Gastroesophageal sphincter (tissue), 4 donors: ENCODE measurements at regions not wholly inside any gene's neighbourhood (a gene's known extent, or its start where the extent isn't known, plus 50 kb on each side); places are given as distances from the start of the nearest gene placed in this dataset.
"Not testable (repeated sequence)": the region's sequence is repeated elsewhere in the genome, so short reads cannot be mapped to it uniquely, and the experiment has no call there.

Experiments used
- ATAC-seq: fragments of 150-250 bp; one replicate; pipeline ENCODE4 v1.9.1; 2016; ENCODE audit warnings: mild to moderate bottlenecking, moderate library complexity
- H3K27ac ChIP-seq, 4 donors: fragments of 200-600 bp; sonication (generic) in 3 of 4; 1 replicate in 3 of 4; 2 replicates in 1 of 4; pipeline ENCODE4 v1.5.1; 2016 to 2019
- H3K27me3 ChIP-seq: fragments of 200-600 bp; sonication (generic); one replicate; pipeline ENCODE4 v1.5.1; 2019
- H3K36me3 ChIP-seq, 2 donors: fragments of 200-600 bp; sonication (generic); one replicate each; pipeline ENCODE4 v1.5.1; 2019; ENCODE audit warnings: control low read depth in 1 of 2
- H3K4me1 ChIP-seq, 3 donors: fragments of 200-600 bp; sonication (generic); 1 replicate in 2 of 3; 2 replicates in 1 of 3; pipeline ENCODE4 v1.5.1; 2016 to 2019; ENCODE audit warnings: control low read depth in 2 of 3
- H3K4me3 ChIP-seq, 2 donors: fragments of 200-600 bp; sonication (generic); one replicate each; pipeline ENCODE4 v1.5.1; 2019; ENCODE audit warnings: mild to moderate bottlenecking in 1 of 2, moderate library complexity in 1 of 2
- H3K9me3 ChIP-seq, 3 donors: fragments of 200-600 bp; sonication (generic); one replicate each; pipeline ENCODE4 v1.5.1; 2017 to 2019; ENCODE audit warnings: control low read depth in 2 of 3
- EP300 ChIP-seq: sonication (generic); formaldehyde crosslinking; IDR thresholded peaks from one replicate; pipeline ENCODE4 v1.6.1; 2017; ENCODE audit warnings: antibody characterized with exemption, mild to moderate bottlenecking
- POLR2A ChIP-seq, 2 donors: fragments of 450-650 bp; IDR thresholded peaks; one replicate each; pipeline ENCODE4 v1.6.1; 2017; ENCODE audit warnings: antibody characterized with exemption in 2 of 2, mild to moderate bottlenecking in 2 of 2, moderate library complexity in 1 of 2
- POLR2AphosphoS5 ChIP-seq: sonication (generic); formaldehyde crosslinking; IDR thresholded peaks from one replicate; pipeline ENCODE4 v1.6.1; 2017; ENCODE audit warnings: antibody characterized with exemption
- WGBS, 2 donors: methylation state at CpG; one replicate each; pipeline ENCODE4 v1.1.5; 2018; ENCODE audit warnings: low coverage in 1 of 2; 5-methylcytosine and 5-hydroxymethylcytosine counted together
- TF ChIP-seq, protein P1 (sequence below), 4 experiments: fragments of 200-600 bp in 2 of 4; fragments of 450-650 bp in 2 of 4; sonication (generic) in 1 of 4; IDR thresholded peaks; one replicate each; pipeline ENCODE4 v1.5.1; 2017 to 2019; ENCODE audit warnings: antibody characterized with exemption in 4 of 4, mild to moderate bottlenecking in 2 of 4, moderate library complexity in 2 of 4

DNA sequence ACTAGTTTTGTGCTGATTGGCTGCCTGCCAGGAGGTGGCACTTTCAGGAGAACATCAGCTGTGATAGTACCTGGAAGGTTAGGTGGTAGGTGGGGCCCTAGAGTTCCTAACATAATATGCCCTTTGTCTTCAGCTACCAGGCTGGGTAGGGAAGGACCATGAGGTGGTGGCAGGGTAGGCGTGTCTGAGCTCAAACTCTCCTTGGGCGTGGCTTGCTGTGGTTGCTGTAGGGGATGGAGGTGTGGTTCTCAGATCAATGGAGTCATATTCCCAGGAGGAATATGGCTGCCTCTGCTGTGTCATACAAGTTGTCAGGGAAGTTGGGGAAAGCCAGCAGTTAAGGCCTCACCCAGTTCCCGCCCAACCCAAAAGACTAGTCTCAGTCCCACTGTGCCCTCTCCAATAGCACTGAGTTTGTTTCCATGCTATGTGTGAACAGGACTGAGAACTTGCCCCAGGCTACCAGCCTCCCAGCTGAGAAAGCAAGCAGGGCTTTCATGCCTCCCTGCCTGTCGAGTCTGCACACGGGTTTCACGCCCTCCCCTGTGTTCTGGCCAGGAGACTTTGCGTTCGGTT, 107.7 kb downstream of the CHCHD4 start:
- H3K36me3 ChIP-seq, result no peaks in the 10 kb centered on the region
- no peak overlapping the region for H3K27ac ChIP-seq
- no peaks in the 10 kb centered on the region for H3K27me3 ChIP-seq
- H3K4me1 ChIP-seq, result no peaks in the 10 kb centered on the region
- WGBS, 2 donors, result 64 to 71% methylated on average over 5 to 7 of the region's 8 CpGs
- H3K4me3 ChIP-seq, result no peak overlapping the region
- ATAC-seq, result no peak
- H3K9me3 ChIP-seq, result peaks cover 0 to 26% (median 0%) of the 10 kb centered on the region in 3 donors
- no peak for TF ChIP-seq EP300
- TF ChIP-seq, protein P1, sequence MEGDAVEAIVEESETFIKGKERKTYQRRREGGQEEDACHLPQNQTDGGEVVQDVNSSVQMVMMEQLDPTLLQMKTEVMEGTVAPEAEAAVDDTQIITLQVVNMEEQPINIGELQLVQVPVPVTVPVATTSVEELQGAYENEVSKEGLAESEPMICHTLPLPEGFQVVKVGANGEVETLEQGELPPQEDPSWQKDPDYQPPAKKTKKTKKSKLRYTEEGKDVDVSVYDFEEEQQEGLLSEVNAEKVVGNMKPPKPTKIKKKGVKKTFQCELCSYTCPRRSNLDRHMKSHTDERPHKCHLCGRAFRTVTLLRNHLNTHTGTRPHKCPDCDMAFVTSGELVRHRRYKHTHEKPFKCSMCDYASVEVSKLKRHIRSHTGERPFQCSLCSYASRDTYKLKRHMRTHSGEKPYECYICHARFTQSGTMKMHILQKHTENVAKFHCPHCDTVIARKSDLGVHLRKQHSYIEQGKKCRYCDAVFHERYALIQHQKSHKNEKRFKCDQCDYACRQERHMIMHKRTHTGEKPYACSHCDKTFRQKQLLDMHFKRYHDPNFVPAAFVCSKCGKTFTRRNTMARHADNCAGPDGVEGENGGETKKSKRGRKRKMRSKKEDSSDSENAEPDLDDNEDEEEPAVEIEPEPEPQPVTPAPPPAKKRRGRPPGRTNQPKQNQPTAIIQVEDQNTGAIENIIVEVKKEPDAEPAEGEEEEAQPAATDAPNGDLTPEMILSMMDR (IDR thresholded peaks at IDR 0.05), result no peak
- no peak for TF ChIP-seq POLR2AphosphoS5
- TF ChIP-seq POLR2A (IDR thresholded peaks at IDR 0.05), result no peak

DNA sequence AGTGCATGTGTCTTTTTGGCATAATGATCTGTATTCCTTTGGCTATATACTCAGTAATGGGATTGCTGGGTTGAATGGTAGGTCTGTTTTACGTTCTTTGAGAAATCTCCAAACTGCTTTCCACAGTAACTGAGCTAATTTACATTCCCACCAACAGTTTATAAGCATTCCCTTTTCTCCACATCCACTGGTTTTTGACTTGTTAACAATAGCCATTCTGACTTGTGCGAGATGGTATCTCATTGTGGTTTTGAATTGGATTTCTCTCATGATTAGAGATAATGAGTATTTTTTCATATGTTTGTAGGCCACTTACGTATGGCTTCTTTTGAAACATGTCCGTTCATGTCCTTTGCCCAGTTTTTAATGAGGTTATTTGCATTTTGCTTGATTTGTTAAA, 117.7 kb downstream of the CHCHD4 start:
- Histone ChIP-seq H3K27ac (no peak overlapping the region), H3K9me3 (peaks cover 0 to under 1% (median 0%) of the 10 kb centered on the region in 3 donors), H3K36me3 (no peaks in the 10 kb centered on the region), H3K4me1 (no peaks in the 10 kb centered on the region), H3K4me3 (no peak overlapping the region), H3K27me3 (no peaks in the 10 kb centered on the region)
- WGBS, 2 donors, result 72 to 76% methylated on average over 4 of the region's 4 CpGs
- ATAC-seq, result no peak
- TF ChIP-seq, protein P1 (IDR thresholded peaks at IDR 0.05), result no peak
- TF ChIP-seq POLR2A (IDR thresholded peaks at IDR 0.05) (no peak), POLR2AphosphoS5 (no peak), EP300 (no peak)

DNA sequence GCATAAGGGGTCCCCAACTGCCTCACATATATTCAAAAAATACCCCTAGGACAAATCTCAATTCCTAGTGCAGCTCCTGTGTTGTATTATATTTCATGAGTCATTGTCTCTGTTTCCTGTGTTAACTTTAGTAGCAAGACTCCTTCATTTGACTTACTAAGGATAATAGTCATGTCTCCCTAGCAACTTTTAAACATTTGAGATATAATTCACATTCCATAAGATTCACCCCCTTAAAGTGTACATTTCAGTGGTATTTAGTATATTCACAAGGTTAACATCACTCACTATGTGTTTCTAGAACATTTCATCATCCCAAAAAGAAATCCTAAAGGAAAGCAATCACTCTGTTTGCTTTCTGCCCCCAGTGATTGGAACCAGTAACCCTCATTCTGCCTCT, 121.3 kb upstream of the WNT7A start:
- TF ChIP-seq, protein P1 (IDR thresholded peaks at IDR 0.05), result no peak
- no peak for TF ChIP-seq EP300
- no peak for TF ChIP-seq POLR2A (IDR thresholded peaks at IDR 0.05)
- no peak for TF ChIP-seq POLR2AphosphoS5
- peaks cover 0 to 8% (median 0%) of the 10 kb centered on the region in 3 donors for H3K9me3 ChIP-seq
- no peak for ATAC-seq
- no peak overlapping the region for H3K4me3 ChIP-seq
- H3K4me1 ChIP-seq, result no peaks in the 10 kb centered on the region
- H3K27ac ChIP-seq, result no peak overlapping the region
- H3K36me3 ChIP-seq, result no peaks in the 10 kb centered on the region
- no peaks in the 10 kb centered on the region for H3K27me3 ChIP-seq

DNA sequence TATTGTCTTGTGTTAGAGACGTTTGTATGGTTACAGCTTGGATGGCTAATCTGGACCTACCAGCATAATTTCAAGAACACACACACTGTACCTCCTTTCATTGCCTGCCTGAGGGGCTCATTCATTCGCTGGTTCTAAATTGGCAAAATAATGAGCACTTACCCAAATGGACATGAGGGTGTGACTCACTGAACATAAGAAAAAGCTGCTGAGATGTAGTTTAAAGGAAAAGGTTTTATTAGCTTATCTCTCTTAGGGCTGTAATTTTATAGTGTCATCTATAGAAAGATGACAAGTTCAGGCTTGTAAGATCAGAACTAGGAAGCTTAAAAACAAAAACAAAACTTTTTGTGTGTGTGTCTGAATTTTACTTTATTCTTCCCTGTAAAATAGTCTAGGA, 120.7 kb upstream of the WNT7A start:
- 51 to 63% methylated on average over 2 of the region's 2 CpGs for WGBS, 2 donors

DNA sequence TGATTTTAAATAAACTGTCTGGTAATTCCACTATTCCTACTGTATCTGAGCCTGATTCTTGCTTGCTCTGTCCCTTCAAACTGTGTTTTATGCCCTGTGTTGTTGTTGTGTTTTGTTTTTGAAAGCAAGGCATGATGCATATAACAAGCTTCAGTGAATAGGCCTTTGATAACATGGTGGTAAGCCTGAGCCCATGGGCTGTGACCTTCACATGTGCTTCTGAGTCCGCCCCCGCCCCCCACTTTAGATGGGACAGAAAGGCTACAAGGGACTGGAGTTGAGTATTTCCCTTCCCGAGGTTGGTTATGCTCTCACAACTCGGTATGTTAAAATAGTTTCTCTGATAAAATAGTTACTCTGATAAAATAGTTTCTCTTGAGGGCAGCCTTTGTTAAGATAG, 119.0 kb upstream of the WNT7A start:
- H3K9me3 ChIP-seq, result peaks cover 0 to 25% (median 0%) of the 10 kb centered on the region in 3 donors
- 46% methylated on average over 2 of the region's 4 CpGs; no CpG with 5 or more reads in 1 of the 2 donors for WGBS, 2 donors
- TF ChIP-seq, protein P1 (IDR thresholded peaks at IDR 0.05), result no peak
- no peak for TF ChIP-seq POLR2A (IDR thresholded peaks at IDR 0.05)
- TF ChIP-seq POLR2AphosphoS5, result no peak
- no peak for TF ChIP-seq EP300
- no peak overlapping the region for H3K4me3 ChIP-seq
- no peak overlapping the region for H3K27ac ChIP-seq
- no peak for ATAC-seq
- no peaks in the 10 kb centered on the region for H3K4me1 ChIP-seq
- no peaks in the 10 kb centered on the region for H3K27me3 ChIP-seq
- no peaks in the 10 kb centered on the region for H3K36me3 ChIP-seq

More for the DNA sequence above, 120.7 kb upstream of the WNT7A start:
- H3K9me3 ChIP-seq, result peaks cover 0 to 10% (median 0%) of the 10 kb centered on the region in 3 donors
- no peak for TF ChIP-seq EP300
- no peak for ATAC-seq
- H3K27me3 ChIP-seq, result no peaks in the 10 kb centered on the region
- H3K4me3 ChIP-seq, result no peak overlapping the region
- no peaks in the 10 kb centered on the region for H3K4me1 ChIP-seq
- H3K27ac ChIP-seq, result no peak overlapping the region
- H3K36me3 ChIP-seq, result no peaks in the 10 kb centered on the region

DNA sequence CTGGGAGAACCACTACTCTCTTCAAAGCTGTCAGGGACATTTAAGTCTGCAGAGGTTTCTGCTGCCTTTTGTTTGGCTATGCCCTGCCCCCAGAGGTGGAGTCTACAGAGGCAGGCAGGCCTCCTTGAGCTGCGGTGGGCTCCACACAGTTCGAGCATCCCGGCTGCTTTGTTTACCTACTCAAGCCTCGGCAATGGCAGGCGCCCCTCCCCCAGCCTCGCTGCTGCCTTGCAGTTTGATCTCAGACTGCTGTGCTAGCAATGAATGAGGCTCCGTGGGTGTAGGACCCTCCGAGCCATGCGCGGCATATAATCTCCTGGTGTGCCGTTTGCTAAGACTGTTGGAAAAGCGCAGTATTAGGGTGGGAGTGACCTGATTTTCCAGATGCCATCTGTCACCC, 115.3 kb upstream of the WNT7A start:
- 100% methylated on average over 2 of the region's 12 CpGs; no CpG with 5 or more reads in 1 of the 2 donors for WGBS, 2 donors
- not testable (repeated sequence) for H3K4me1 ChIP-seq, H3K36me3 ChIP-seq, H3K4me3 ChIP-seq, ATAC-seq, H3K27me3 ChIP-seq, H3K27ac ChIP-seq
- H3K9me3 ChIP-seq, result peaks cover 0 to 25% (median 0%) of the 10 kb centered on the region in 3 donors

DNA sequence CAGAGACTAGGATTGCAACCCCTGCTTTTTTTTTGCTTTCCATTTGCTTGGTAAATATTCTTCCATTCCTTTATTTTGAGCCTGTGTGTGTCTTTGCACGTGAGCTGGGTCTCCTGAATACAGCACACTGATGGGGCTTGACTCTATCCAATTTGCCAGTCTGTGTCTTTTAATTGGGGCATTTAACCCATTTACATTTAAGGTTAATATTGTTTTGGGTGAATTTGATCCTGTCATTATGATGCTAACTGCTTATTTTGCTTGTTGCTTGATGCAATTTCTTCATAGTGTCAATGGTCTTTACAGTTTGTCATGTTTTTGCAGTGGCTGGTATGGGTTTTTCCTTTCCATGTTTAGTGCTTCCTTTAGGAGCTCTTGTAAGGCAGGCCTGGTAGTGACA, 109.1 kb upstream of the WNT7A start:
- peaks cover 0 to 37% (median 0%) of the 10 kb centered on the region in 3 donors for H3K9me3 ChIP-seq
- 67 to 68% methylated on average over 1 of the region's 1 CpG for WGBS, 2 donors
- H3K4me1 ChIP-seq, ATAC-seq, H3K36me3 ChIP-seq, H3K4me3 ChIP-seq, H3K27me3 ChIP-seq, H3K27ac ChIP-seq: not testable (repeated sequence)
